HL-60 (cell line): ENCODE measurements at regions not wholly inside any gene's neighbourhood (a gene's known extent, or its start where the extent isn't known, plus 50 kb on each side); places are given as distances from the start of the nearest gene placed in this dataset.

Source experiments
- CTCF ChIP-seq: IDR thresholded peaks from one replicate; pipeline ENCODE4 v1.5.1; 2011; ENCODE audit warnings: low read length, control low read depth, inconsistent platforms; ENCODE audit not compliant: insufficient read depth
- GABPA ChIP-seq: IDR thresholded peaks from 2 replicates; pipeline ENCODE4 v1.6.1; 2012; ENCODE audit warnings: low read depth
- POLR2AphosphoS5 ChIP-seq: IDR thresholded peaks from 2 replicates; pipeline ENCODE4 v1.6.1; 2012; ENCODE audit warnings: low read depth
- REST ChIP-seq: IDR thresholded peaks from 2 replicates; pipeline ENCODE4 v1.6.1; 2012; ENCODE audit warnings: low read depth; ENCODE audit not compliant: insufficient replicate concordance
- SPI1 ChIP-seq: IDR thresholded peaks from 2 replicates; pipeline ENCODE4 v1.6.1; 2012; ENCODE audit warnings: low read depth, mild to moderate bottlenecking, borderline replicate concordance

- no peak for TF ChIP-seq CTCF
- TF ChIP-seq SPI1, result no peak
- no peak for TF ChIP-seq REST
- TF ChIP-seq POLR2AphosphoS5, result no peak
- no peak for TF ChIP-seq GABPA
These were observed 59.0 kb downstream of the PTTG1 start for GRCh38 chr5:160480652-160481051.
